Heart right ventricle (tissue), 16 donors: ENCODE measurements at regions not wholly inside any gene's neighbourhood (a gene's known extent, or its start where the extent isn't known, plus 50 kb on each side); places are given as distances from the start of the nearest gene placed in this dataset.

Experiments
- ATAC-seq, 8 donors: fragments of 200-7000 bp; cut with Tn5 transposase; one replicate each; pipeline ENCODE4 v1.9.1; 2020; ENCODE audit warnings: mild to moderate bottlenecking in 8 of 8, moderate library complexity in 8 of 8, moderate number of reproducible peaks in 1 of 8
- DNase-seq, 2 donors: peaks; one replicate each; pipeline ENCODE4 v3.0.0-alpha.2; 2020
- H3K27ac ChIP-seq, 10 donors: fragments of 200-600 bp; sonication (generic) in 2 of 10; one replicate each; pipeline versions ENCODE4 v1.5.0 to v1.8.0; 2020 to 2022; ENCODE audit warnings: mild to moderate bottlenecking in 3 of 10
- H3K27me3 ChIP-seq, 7 donors: fragments of 200-600 bp; one replicate each; pipeline ENCODE4 v1.8.0; 2021 to 2022; ENCODE audit warnings: mild to moderate bottlenecking in 2 of 7
- H3K36me3 ChIP-seq, 9 donors: fragments of 200-600 bp; sonication (generic) in 1 of 9; one replicate each; pipeline versions ENCODE4 v1.5.0 to v1.8.0; 2020 to 2022; ENCODE audit warnings: mild to moderate bottlenecking in 2 of 9
- H3K4me1 ChIP-seq, 9 donors: fragments of 200-600 bp; sonication (generic) in 1 of 9; one replicate each; pipeline versions ENCODE4 v1.5.0 to v1.8.0; 2020 to 2022; ENCODE audit warnings: mild to moderate bottlenecking in 4 of 9
- H3K4me3 ChIP-seq, 10 donors: fragments of 200-600 bp; sonication (generic) in 2 of 10; one replicate each; pipeline versions ENCODE4 v1.5.0 to v1.8.0; 2020 to 2022; ENCODE audit warnings: mild to moderate bottlenecking in 7 of 10, moderate library complexity in 2 of 10
- H3K9me3 ChIP-seq, 11 donors: fragments of 200-600 bp in 10 of 11; sonication (generic) in 2 of 11; one replicate each; pipeline versions ENCODE4 v1.5.0 to v1.8.0; 2013 to 2022; ENCODE audit warnings: mild to moderate bottlenecking in 2 of 11, control low read depth in 1 of 11, moderate library complexity in 1 of 11
- WGBS, 2 donors: extraction: QIAGEN DNeasy Blood & Tissue Kit; methylation state at CpG; one replicate each; pipeline ENCODE4 v1.1.7; 2013; ENCODE audit warnings: inconsistent platforms in 1 of 2; 5-methylcytosine and 5-hydroxymethylcytosine counted together
- intact Hi-C, 10 donors: fragments of 100-400 bp; cut with DNase I; formaldehyde crosslinking; loops; one replicate each; pipeline versions ENCODE4 v1.11.1 to v1.14.2; 2022
- TF ChIP-seq, protein P1 (sequence below), 9 donors: fragments of 200-600 bp; sonication (generic) in 2 of 9; IDR thresholded peaks; one replicate each; pipeline versions ENCODE4 v1.5.0 to v1.8.0; 2021 to 2022; ENCODE audit warnings: antibody characterized with exemption in 9 of 9, mild to moderate bottlenecking in 5 of 9, moderate library complexity in 1 of 9
- donor health status: Arrhythmogenic right ventricular cardiomyopathy.
- donor health status: ischemic (EF 13 %, LVEDD 7.1; RV severe dilation, severe dysfunction).
- donor health status: healthy with polysubstance abuse.
- donor health status: DM: no; HTN: yes; CAD: no.
- donor health status: DM: no; HTN: no; CAD: no.
- donor health status: ischemic (EF 25% LVEDD 6.9; RV normal size, moderate dysfunction).
- donor health status: ischemic (EF 25% LVEDD 5.7; RV mildly dilated, moderate dysfunction).
- donor health status: healthy.
- donor health status: DM: yes; HTN: yes; CAD: no.
- donor health status: Ischemic cardiomyopathy.
- donor health status: ischemic (EF 35%, LVEDD 5.7; RV mildly dilated, moderate dysfunction).
- donor health status: nonischemic (EF 11% LVEDD 7.7; RV severe dilation, severe dysfunction).
- donor health status: DM: yes; HTN: yes; CAD: no.
- donor health status: PGD.
- donor health status: ischemic (EF 29% LVEDD 5.4; RV normal size, mild dysfunction).
- donor health status: nonischemic (EF 23%, LVEDD 6.1; RV moderate dilation, normal function).

- Histone ChIP-seq H3K4me3 (no peak overlapping the region), H3K9me3 (no peaks in the 10 kb centered on the region), H3K27ac (no peak overlapping the region), H3K36me3 (no peaks in the 10 kb centered on the region), H3K4me1 (no peaks in the 10 kb centered on the region), H3K27me3 (no peaks in the 10 kb centered on the region)
- TF ChIP-seq, protein P1, sequence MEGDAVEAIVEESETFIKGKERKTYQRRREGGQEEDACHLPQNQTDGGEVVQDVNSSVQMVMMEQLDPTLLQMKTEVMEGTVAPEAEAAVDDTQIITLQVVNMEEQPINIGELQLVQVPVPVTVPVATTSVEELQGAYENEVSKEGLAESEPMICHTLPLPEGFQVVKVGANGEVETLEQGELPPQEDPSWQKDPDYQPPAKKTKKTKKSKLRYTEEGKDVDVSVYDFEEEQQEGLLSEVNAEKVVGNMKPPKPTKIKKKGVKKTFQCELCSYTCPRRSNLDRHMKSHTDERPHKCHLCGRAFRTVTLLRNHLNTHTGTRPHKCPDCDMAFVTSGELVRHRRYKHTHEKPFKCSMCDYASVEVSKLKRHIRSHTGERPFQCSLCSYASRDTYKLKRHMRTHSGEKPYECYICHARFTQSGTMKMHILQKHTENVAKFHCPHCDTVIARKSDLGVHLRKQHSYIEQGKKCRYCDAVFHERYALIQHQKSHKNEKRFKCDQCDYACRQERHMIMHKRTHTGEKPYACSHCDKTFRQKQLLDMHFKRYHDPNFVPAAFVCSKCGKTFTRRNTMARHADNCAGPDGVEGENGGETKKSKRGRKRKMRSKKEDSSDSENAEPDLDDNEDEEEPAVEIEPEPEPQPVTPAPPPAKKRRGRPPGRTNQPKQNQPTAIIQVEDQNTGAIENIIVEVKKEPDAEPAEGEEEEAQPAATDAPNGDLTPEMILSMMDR (IDR thresholded peaks at IDR 0.05) = no peak
- ATAC-seq (no peak), DNase-seq (no peak)
- 96 to 97% methylated on average over 12 of the region's 12 CpGs for WGBS, 2 donors
- intact Hi-C loops = no loop called here
Observed at GRCh38 chr5:125376059-125376641, 629.7 kb upstream of the ZNF608 start.

DNA sequence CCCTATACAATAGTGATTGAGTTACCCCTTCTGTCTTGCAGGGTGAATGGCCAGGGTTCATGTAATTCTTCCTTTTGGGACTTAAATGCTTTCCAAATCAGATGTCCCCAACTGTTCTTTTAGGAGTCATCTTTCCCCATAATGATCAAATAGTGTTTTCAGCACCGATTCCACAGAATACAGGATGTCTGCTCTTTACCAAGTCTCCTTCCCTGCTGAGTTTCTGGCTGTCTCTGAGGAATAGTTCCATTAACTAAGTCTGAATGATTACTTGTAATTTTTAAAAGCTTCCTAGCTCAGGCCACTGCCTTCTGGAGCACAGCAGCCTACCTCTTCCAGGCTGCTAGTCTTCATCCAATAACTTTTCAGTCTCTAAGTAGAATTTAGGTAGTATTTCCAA is 630.7 kb upstream of the ZNF608 start:
- Histone ChIP-seq H3K9me3 (no peaks in the 10 kb centered on the region), H3K4me3 (no peak overlapping the region), H3K36me3 (no peaks in the 10 kb centered on the region), H3K4me1 (no peaks in the 10 kb centered on the region), H3K27me3 (no peaks in the 10 kb centered on the region), H3K27ac (no peak overlapping the region)
- ATAC-seq (no peak), DNase-seq (no peak)
- WGBS, 2 donors = 61 to 75% methylated on average over 1 of the region's 1 CpG
- TF ChIP-seq, protein P1 (IDR thresholded peaks at IDR 0.05) = no peak
- intact Hi-C loops = no loop called here

DNA sequence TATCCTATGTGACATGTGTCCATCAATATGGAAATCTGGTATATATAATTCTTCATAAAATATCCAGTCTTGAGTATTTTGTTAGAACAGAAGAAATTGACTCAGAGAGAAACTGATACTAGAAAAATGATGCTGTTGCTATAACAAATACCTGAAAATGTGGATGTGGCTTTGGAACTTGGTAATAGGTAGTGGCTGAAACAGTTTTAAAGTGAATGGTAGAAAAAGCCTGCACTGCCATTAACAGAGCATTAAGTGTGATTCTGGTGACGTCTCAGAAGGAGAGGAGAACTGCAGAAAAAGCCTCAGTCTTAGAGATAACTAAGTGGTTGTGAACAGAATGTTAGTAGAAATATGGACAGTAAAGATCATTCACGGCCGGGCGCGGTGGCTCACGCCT is 634.9 kb upstream of the ZNF608 start:
- TF ChIP-seq, protein P1 (IDR thresholded peaks at IDR 0.05) = no peak
- ATAC-seq (no peak), DNase-seq (no peak)
- intact Hi-C loops = no loop called here
- Histone ChIP-seq H3K27ac (no peak overlapping the region), H3K4me3 (no peak overlapping the region), H3K36me3 (no peaks in the 10 kb centered on the region), H3K9me3 (no peaks in the 10 kb centered on the region), H3K27me3 (no peaks in the 10 kb centered on the region), H3K4me1 (no peaks in the 10 kb centered on the region)
- WGBS, 2 donors = 43 to 47% methylated on average over 2 of the region's 6 CpGs

DNA sequence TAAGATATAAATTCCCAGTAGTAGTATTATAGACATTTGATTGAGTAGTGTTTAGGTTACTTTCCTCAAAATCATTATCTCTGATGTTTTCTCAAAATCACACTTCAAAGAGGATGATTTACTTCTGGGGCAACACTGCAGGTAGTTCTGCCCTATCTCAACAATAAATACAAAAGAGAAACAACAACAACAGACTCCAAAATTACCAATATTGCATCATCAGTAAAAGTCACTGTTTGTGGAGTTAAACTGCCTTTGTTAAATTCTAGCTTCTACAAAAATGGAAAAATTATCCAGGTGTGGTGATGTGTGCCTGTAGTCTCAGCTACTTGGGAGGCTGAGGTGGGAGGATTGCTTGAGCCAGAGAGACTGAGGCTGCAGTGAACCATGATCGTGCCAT is 637.6 kb upstream of the ZNF608 start:
- intact Hi-C loops = no loop called here
- TF ChIP-seq, protein P1 (IDR thresholded peaks at IDR 0.05) = no peak

More for the DNA sequence above, 637.6 kb upstream of the ZNF608 start:
- no peak for DNase-seq
- 97 to 100% methylated on average over 1 of the region's 1 CpG for WGBS, 2 donors
- no peaks in the 10 kb centered on the region for H3K4me1 ChIP-seq
- ATAC-seq = no peak
- no peak overlapping the region for H3K27ac ChIP-seq
- H3K4me3 ChIP-seq = no peak overlapping the region
- no peaks in the 10 kb centered on the region for H3K9me3 ChIP-seq
- no peaks in the 10 kb centered on the region for H3K36me3 ChIP-seq
- no peaks in the 10 kb centered on the region for H3K27me3 ChIP-seq
